Upper lobe of left lung (tissue), 6 donors: ENCODE measurements at regions not wholly inside any gene's neighbourhood (a gene's known extent, or its start where the extent isn't known, plus 50 kb on each side); places are given as distances from the start of the nearest gene placed in this dataset.

Experiments used
- ATAC-seq, 2 donors: fragments of 200-7000 bp; cut with Tn5 transposase; one replicate each; pipeline ENCODE4 v1.9.1; 2022; ENCODE audit warnings: mild to moderate bottlenecking in 2 of 2, moderate library complexity in 2 of 2; ENCODE audit not compliant: low FRiP score in 2 of 2
- DNase-seq, 2 donors: peaks; one replicate each; pipeline ENCODE4 v3.0.0-alpha.2; 2019 to 2020
- H3K27ac ChIP-seq, 4 donors: fragments of 200-600 bp; sonication (generic); one replicate each; pipeline ENCODE4 v1.5.1; 2016 to 2019
- H3K27me3 ChIP-seq, 4 donors: fragments of 200-600 bp; sonication (generic); one replicate each; pipeline ENCODE4 v1.5.1; 2017 to 2019
- H3K36me3 ChIP-seq, 4 donors: fragments of 200-600 bp; sonication (generic); one replicate each; pipeline ENCODE4 v1.5.1; 2016 to 2019
- H3K4me1 ChIP-seq, 4 donors: fragments of 200-600 bp; sonication (generic); one replicate each; pipeline ENCODE4 v1.5.1; 2018 to 2019
- H3K4me3 ChIP-seq, 4 donors: fragments of 200-600 bp; sonication (generic); one replicate each; pipeline ENCODE4 v1.5.1; 2017 to 2019; ENCODE audit warnings: mild to moderate bottlenecking in 2 of 4, moderate library complexity in 1 of 4
- H3K9me3 ChIP-seq, 4 donors: fragments of 200-600 bp; sonication (generic); one replicate each; pipeline ENCODE4 v1.5.1; 2018 to 2019
- CTCF ChIP-seq, 6 experiments: fragments of 450-650 bp in 4 of 6; fragments of 200-600 bp in 2 of 6; sonication (generic) in 2 of 6; IDR thresholded peaks; one replicate each; pipeline ENCODE4 v1.5.1; 2016 to 2019; ENCODE audit warnings: antibody characterized with exemption in 6 of 6
- EP300 ChIP-seq, 4 donors: sonication (generic); formaldehyde crosslinking; IDR thresholded peaks; one replicate each; pipeline ENCODE4 v1.5.1; 2017; ENCODE audit warnings: antibody characterized with exemption in 4 of 4, control low read depth in 2 of 4
- POLR2A ChIP-seq, 4 donors: fragments of 450-650 bp; IDR thresholded peaks; one replicate each; pipeline ENCODE4 v1.5.1; 2016 to 2017; ENCODE audit warnings: antibody characterized with exemption in 4 of 4, mild to moderate bottlenecking in 2 of 4
- POLR2AphosphoS5 ChIP-seq, 2 donors: sonication (generic); formaldehyde crosslinking; IDR thresholded peaks; one replicate each; pipeline ENCODE4 v1.5.1; 2017; ENCODE audit warnings: antibody characterized with exemption in 2 of 2
- WGBS, 2 donors: methylation state at CpG; one replicate each; pipeline ENCODE4 v1.1.5; 2017 to 2018; 5-methylcytosine and 5-hydroxymethylcytosine counted together
- donor health status: DM: no; HTN: no; CAD: no; lungs with moderate emphysema.
- donor health status: DM: no; HTN: yes; CAD: no; lungs with severe emphysema.

- Histone ChIP-seq H3K36me3 (no peaks in the 10 kb centered on the region), H3K27ac (no peak overlapping the region), H3K4me1 (no peaks in the 10 kb centered on the region), H3K9me3 (no peaks in the 10 kb centered on the region), H3K4me3 (no peak overlapping the region), H3K27me3 (no peaks in the 10 kb centered on the region)
- ATAC-seq (no peak), DNase-seq (no peak)
- no peak for TF ChIP-seq POLR2A (IDR thresholded peaks at IDR 0.05)
- TF ChIP-seq CTCF (IDR thresholded peaks at IDR 0.05): no peak
- TF ChIP-seq POLR2AphosphoS5 (IDR thresholded peaks at IDR 0.05): no peak
- TF ChIP-seq EP300 (IDR thresholded peaks at IDR 0.05): no peak
- WGBS, 2 donors: 48 to 50% methylated on average over 2 of the region's 2 CpGs
Measured at GRCh38 chr6:69584536-69584912, 212.3 kb downstream of the LMBRD1 start.

- Histone ChIP-seq H3K4me3 (no peak overlapping the region), H3K4me1 (no peaks in the 10 kb centered on the region), H3K27me3 (no peaks in the 10 kb centered on the region), H3K9me3 (no peaks in the 10 kb centered on the region), H3K27ac (no peak overlapping the region), H3K36me3 (no peaks in the 10 kb centered on the region)
- 76 to 84% methylated on average over 4 of the region's 4 CpGs for WGBS, 2 donors
- no peak for DNase-seq
- TF ChIP-seq CTCF (IDR thresholded peaks at IDR 0.05) (no peak), EP300 (IDR thresholded peaks at IDR 0.05) (no peak), POLR2AphosphoS5 (IDR thresholded peaks at IDR 0.05) (no peak), POLR2A (IDR thresholded peaks at IDR 0.05) (no peak)
- ATAC-seq: no peak
Measured at GRCh38 chr6:69581581-69581980, 215.2 kb downstream of the LMBRD1 start.

- no peak for ATAC-seq
- TF ChIP-seq POLR2A (IDR thresholded peaks at IDR 0.05) (no peak), POLR2AphosphoS5 (IDR thresholded peaks at IDR 0.05) (no peak), CTCF (IDR thresholded peaks at IDR 0.05) (no peak), EP300 (IDR thresholded peaks at IDR 0.05) (no peak)
- DNase-seq: no peak
- Histone ChIP-seq H3K9me3 (no peaks in the 10 kb centered on the region), H3K27me3 (no peaks in the 10 kb centered on the region), H3K27ac (no peak overlapping the region), H3K36me3 (no peaks in the 10 kb centered on the region), H3K4me1 (no peaks in the 10 kb centered on the region), H3K4me3 (no peak overlapping the region)
Measured at GRCh38 chr6:69580706-69581105, 216.1 kb downstream of the LMBRD1 start.

DNA sequence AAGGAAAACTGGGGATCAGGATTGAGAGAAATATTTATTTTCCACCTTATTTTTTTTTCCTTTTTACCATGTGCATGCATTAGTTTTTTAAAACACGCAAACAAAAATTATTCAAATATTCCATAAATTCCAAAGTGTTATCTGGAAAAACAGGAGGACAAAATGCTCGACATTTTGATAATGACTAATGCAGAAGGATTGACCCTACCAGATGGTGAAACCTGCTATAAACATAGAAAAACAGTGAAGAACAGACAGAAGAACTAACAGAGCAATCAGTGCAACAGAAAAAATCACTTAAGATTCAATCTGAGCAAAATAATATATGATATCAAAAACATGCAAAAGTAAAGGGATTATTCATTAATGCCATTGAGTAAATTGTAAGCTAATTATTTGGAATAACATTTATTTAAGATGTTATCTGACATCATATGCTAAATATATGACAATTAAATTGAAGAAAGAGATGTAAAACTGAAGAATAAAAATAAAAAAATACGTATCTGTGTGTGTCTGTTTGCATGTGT is 218.4 kb downstream of the LMBRD1 start:
- DNase-seq: no peak
- Histone ChIP-seq H3K27ac (no peak overlapping the region), H3K27me3 (no peaks in the 10 kb centered on the region), H3K4me1 (no peaks in the 10 kb centered on the region), H3K36me3 (no peaks in the 10 kb centered on the region), H3K9me3 (no peaks in the 10 kb centered on the region), H3K4me3 (no peak overlapping the region)
- TF ChIP-seq POLR2A (IDR thresholded peaks at IDR 0.05) (no peak), EP300 (IDR thresholded peaks at IDR 0.05) (no peak), CTCF (IDR thresholded peaks at IDR 0.05) (no peak), POLR2AphosphoS5 (IDR thresholded peaks at IDR 0.05) (no peak)
- 61 to 62% methylated on average over 3 of the region's 3 CpGs for WGBS, 2 donors
- ATAC-seq: no peak

DNA sequence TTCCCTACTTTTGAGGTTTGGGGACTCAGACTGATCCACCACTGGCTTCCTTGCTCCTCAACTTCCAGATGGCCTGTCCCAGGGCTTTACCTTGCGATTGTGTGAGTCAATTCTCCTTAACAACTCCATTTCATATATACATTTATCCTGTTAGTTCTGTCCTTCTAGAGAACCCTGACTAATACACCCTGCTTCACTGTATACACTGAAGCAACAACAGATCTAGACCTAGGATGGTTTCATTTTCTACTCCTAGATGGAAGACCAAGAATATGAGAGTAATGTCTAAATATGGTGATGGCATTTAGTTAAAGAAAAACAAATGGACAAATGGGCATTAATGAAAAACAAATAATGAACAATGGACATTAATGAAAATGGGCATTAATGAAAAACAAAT is 225.6 kb downstream of the LMBRD1 start:
- TF ChIP-seq POLR2A (IDR thresholded peaks at IDR 0.05) (no peak), CTCF (IDR thresholded peaks at IDR 0.05) (no peak), POLR2AphosphoS5 (IDR thresholded peaks at IDR 0.05) (no peak)
- ATAC-seq: no peak
- DNase-seq: no peak
- no peak overlapping the region for H3K27ac ChIP-seq
- no peaks in the 10 kb centered on the region for H3K9me3 ChIP-seq
- H3K27me3 ChIP-seq: no peaks in the 10 kb centered on the region
- no peaks in the 10 kb centered on the region for H3K36me3 ChIP-seq
- 73 to 76% methylated on average over 1 of the region's 1 CpG for WGBS, 2 donors
- no peak overlapping the region for H3K4me3 ChIP-seq
- H3K4me1 ChIP-seq: no peaks in the 10 kb centered on the region
